ENCODE measurements at regions not wholly inside any gene's neighbourhood (a gene's known extent, or its start where the extent isn't known, plus 50 kb on each side); places are given as distances from the start of the nearest gene placed in this dataset.

DNA sequence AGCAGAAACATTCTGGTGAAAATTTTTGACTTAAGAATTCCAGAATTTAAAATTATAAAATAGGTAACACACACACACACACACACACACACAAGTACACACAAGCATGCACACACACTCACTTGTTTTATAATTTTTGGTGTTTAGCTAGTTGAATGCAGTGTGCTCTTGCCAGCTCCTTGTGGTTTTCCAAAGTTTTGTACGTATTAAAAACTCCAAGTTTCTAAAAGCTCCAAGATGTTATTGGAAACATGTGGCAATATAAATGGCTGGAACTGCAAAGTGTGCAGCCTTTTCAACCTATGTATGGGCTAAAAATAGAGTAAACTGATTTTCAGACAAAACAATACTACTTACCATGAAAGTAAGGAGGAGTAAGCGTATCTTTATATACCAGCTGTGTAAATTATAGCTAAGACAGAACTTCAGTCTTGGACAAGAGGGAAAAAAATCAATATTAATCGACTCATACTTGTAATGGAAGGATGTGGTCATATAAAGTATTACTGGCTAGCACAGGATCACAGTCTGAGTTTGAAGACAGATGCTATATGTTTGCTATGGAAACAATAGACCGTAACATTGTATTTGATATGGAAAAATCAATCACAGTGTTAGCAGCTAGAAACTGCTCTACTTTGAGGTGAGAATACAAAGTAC lies 727.1 kb upstream of the GRAMD2B start:
- TF ChIP-seq, protein P1, sequence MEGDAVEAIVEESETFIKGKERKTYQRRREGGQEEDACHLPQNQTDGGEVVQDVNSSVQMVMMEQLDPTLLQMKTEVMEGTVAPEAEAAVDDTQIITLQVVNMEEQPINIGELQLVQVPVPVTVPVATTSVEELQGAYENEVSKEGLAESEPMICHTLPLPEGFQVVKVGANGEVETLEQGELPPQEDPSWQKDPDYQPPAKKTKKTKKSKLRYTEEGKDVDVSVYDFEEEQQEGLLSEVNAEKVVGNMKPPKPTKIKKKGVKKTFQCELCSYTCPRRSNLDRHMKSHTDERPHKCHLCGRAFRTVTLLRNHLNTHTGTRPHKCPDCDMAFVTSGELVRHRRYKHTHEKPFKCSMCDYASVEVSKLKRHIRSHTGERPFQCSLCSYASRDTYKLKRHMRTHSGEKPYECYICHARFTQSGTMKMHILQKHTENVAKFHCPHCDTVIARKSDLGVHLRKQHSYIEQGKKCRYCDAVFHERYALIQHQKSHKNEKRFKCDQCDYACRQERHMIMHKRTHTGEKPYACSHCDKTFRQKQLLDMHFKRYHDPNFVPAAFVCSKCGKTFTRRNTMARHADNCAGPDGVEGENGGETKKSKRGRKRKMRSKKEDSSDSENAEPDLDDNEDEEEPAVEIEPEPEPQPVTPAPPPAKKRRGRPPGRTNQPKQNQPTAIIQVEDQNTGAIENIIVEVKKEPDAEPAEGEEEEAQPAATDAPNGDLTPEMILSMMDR (IDR thresholded peaks at IDR 0.05): no peak
- TF ChIP-seq POLR2A (IDR thresholded peaks at IDR 0.05): no peak
